ENCODE measurements at regions not wholly inside any gene's neighbourhood (a gene's known extent, or its start where the extent isn't known, plus 50 kb on each side); places are given as distances from the start of the nearest gene placed in this dataset.

DNA sequence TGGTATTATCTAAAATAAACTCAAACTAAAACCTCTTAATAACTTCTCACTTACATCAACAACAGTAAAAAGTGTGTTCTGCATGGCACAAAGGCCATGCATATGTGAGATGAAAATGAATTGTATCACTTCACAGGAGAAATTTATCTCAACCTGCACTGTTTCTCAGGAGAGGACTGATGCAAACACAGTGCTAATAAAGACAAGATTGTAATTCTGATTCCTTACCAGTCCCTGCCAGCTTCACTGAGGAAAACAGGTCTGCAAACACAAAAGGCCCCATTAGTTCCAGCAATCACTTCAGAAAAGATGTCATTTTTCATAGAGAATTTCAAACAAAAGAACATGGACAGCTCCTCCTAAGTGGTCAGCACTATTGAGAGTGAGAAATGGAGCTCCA, 117.3 kb upstream of the PDE4D start:
- H3K18ac ChIP-seq (ENCODE audit: low read depth in 1 of 2, low read length in 2 of 2): no peak overlapping the region
- no peak overlapping the region for H3K23ac ChIP-seq (ENCODE audit: low read length in 2 of 2)
- no peak overlapping the region for H2BK15ac ChIP-seq (ENCODE audit: low read depth, poor library complexity, severe bottlenecking)
- H3K4me3 ChIP-seq (ENCODE audit: insufficient read depth in 1 of 2, low read depth in 1 of 2, low read length in 2 of 2): no peak overlapping the region
- no peak overlapping the region for H4K8ac ChIP-seq (ENCODE audit: low read length)
- H3K27me3 ChIP-seq (ENCODE audit: control insufficient read depth in 1 of 2, insufficient read depth in 1 of 2, low read length in 2 of 2): no peaks in the 10 kb centered on the region
- no peak overlapping the region for H3K4me2 ChIP-seq (ENCODE audit: low read length, poor library complexity, severe bottlenecking)
- H3K36me3 ChIP-seq (ENCODE audit: control insufficient read depth in 1 of 2, insufficient read depth in 2 of 2, low read depth in 1 of 2, low read length in 2 of 2): no peaks in the 10 kb centered on the region
- no peak overlapping the region for H2AK5ac ChIP-seq (ENCODE audit: low read length, severe bottlenecking)
- no peaks in the 10 kb centered on the region for H3K4me1 ChIP-seq (ENCODE audit: control insufficient read depth, insufficient read depth, low read depth, low read length)
- H2AFZ ChIP-seq (ENCODE audit: low read depth, low read length): no peak overlapping the region
- H3K27ac ChIP-seq (ENCODE audit: low read length, poor library complexity, severe bottlenecking): no peak overlapping the region
- no peak overlapping the region for H2BK5ac ChIP-seq (ENCODE audit: low read depth, low read length, poor library complexity, severe bottlenecking)
- H4K91ac ChIP-seq (ENCODE audit: low read length): no peak overlapping the region
- H3K9ac ChIP-seq (ENCODE audit: low read length): no peak overlapping the region
- no peak for DNase-seq
- H3K14ac ChIP-seq (ENCODE audit: low read length in 2 of 2): no peak overlapping the region
- H3K9me3 ChIP-seq (ENCODE audit: control insufficient read depth, low read length): no peaks in the 10 kb centered on the region
- no peaks in the 10 kb centered on the region for H3K79me1 ChIP-seq (replicated peaks; ENCODE audit: low read length, poor library complexity, severe bottlenecking)
- no peak overlapping the region for H2BK120ac ChIP-seq (ENCODE audit: low read depth, low read length)
- H2BK12ac ChIP-seq (ENCODE audit: low read length in 2 of 2): no peak overlapping the region
- no peak overlapping the region for H3K4ac ChIP-seq (ENCODE audit: low read depth in 1 of 2, low read length in 2 of 2)

DNA sequence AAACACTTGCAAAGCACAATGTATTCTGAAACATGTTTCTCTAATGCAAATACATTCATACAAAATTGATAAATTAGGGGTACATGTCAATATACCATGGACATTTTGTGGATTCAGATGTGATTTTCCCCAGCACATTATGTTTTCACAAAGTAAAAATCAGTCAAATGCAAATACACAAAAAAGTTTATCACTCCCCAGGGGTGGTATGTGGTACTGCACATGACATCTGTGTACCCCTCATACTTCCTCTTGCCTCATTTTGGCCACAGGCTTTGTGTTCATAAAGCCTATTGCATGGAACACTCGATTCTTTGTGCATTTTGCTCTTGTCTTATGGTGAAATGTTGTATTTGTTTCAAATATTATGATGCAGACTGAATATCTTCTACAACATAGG, 116.8 kb upstream of the PDE4D start:
- no peak overlapping the region for H4K8ac ChIP-seq (ENCODE audit: low read length)

DNA sequence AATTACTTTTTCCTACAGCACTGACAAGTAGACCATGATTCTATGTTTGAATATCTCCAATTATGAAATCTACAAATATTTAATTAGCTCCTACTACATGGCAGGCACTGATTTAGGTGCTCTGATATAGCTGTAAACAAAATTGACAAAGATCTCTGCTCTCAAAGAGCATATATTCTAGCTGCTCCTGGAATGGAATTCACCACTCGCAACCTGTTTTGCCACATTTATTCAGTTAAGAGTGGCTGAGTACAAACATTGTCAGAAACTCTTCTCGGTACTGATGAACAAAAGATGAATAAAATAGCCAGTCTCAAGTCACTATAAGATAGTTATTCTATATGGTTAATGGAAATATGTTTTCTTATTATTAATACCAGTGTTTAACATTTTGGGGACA, 114.2 kb upstream of the PDE4D start:
- Histone ChIP-seq H2AFZ (ENCODE audit: low read depth, low read length) (no peak overlapping the region), H3K4me1 (ENCODE audit: control insufficient read depth, insufficient read depth, low read depth, low read length) (no peaks in the 10 kb centered on the region), H2BK12ac (ENCODE audit: low read length in 2 of 2) (no peak overlapping the region), H2BK120ac (ENCODE audit: low read depth, low read length) (no peak overlapping the region), H4K8ac (ENCODE audit: low read length) (no peak overlapping the region), H2BK5ac (ENCODE audit: low read depth, low read length, poor library complexity, severe bottlenecking) (no peak overlapping the region), H3K14ac (ENCODE audit: low read length in 2 of 2) (no peak overlapping the region), H3K27ac (ENCODE audit: low read length, poor library complexity, severe bottlenecking) (no peak overlapping the region), H3K4ac (ENCODE audit: low read depth in 1 of 2, low read length in 2 of 2) (no peak overlapping the region), H3K4me3 (ENCODE audit: insufficient read depth in 1 of 2, low read depth in 1 of 2, low read length in 2 of 2) (no peak overlapping the region), H3K9me3 (ENCODE audit: control insufficient read depth, low read length) (peaks cover 3% of the 10 kb centered on the region), H2AK5ac (ENCODE audit: low read length, severe bottlenecking) (no peak overlapping the region), H3K27me3 (ENCODE audit: control insufficient read depth in 1 of 2, insufficient read depth in 1 of 2, low read length in 2 of 2) (no peaks in the 10 kb centered on the region), H3K4me2 (ENCODE audit: low read length, poor library complexity, severe bottlenecking) (no peak overlapping the region), H3K36me3 (ENCODE audit: control insufficient read depth in 1 of 2, insufficient read depth in 2 of 2, low read depth in 1 of 2, low read length in 2 of 2) (no peaks in the 10 kb centered on the region), H3K18ac (ENCODE audit: low read depth in 1 of 2, low read length in 2 of 2) (no peak overlapping the region), H4K91ac (ENCODE audit: low read length) (no peak overlapping the region), H3K23ac (ENCODE audit: low read length in 2 of 2) (no peak overlapping the region), H3K79me1 (replicated peaks; ENCODE audit: low read length, poor library complexity, severe bottlenecking) (no peaks in the 10 kb centered on the region), H3K9ac (ENCODE audit: low read length) (no peak overlapping the region), H2BK15ac (ENCODE audit: low read depth, poor library complexity, severe bottlenecking) (no peak overlapping the region)
- DNase-seq: no peak
- no CpG with 5 or more reads among the region's 2 CpGs for WGBS

More for the DNA sequence above, 116.8 kb upstream of the PDE4D start:
- Histone ChIP-seq H2AFZ (ENCODE audit: low read depth, low read length) (no peak overlapping the region), H3K4me3 (ENCODE audit: insufficient read depth in 1 of 2, low read depth in 1 of 2, low read length in 2 of 2) (no peak overlapping the region), H2AK5ac (ENCODE audit: low read length, severe bottlenecking) (no peak overlapping the region), H3K4me1 (ENCODE audit: control insufficient read depth, insufficient read depth, low read depth, low read length) (no peaks in the 10 kb centered on the region), H3K4me2 (ENCODE audit: low read length, poor library complexity, severe bottlenecking) (no peak overlapping the region), H3K36me3 (ENCODE audit: control insufficient read depth in 1 of 2, insufficient read depth in 2 of 2, low read depth in 1 of 2, low read length in 2 of 2) (no peaks in the 10 kb centered on the region), H3K14ac (ENCODE audit: low read length in 2 of 2) (no peak overlapping the region), H3K27me3 (ENCODE audit: control insufficient read depth in 1 of 2, insufficient read depth in 1 of 2, low read length in 2 of 2) (no peaks in the 10 kb centered on the region), H2BK15ac (ENCODE audit: low read depth, poor library complexity, severe bottlenecking) (no peak overlapping the region), H3K4ac (ENCODE audit: low read depth in 1 of 2, low read length in 2 of 2) (no peak overlapping the region), H3K9me3 (ENCODE audit: control insufficient read depth, low read length) (no peaks in the 10 kb centered on the region), H3K27ac (ENCODE audit: low read length, poor library complexity, severe bottlenecking) (no peak overlapping the region), H2BK12ac (ENCODE audit: low read length in 2 of 2) (no peak overlapping the region), H2BK120ac (ENCODE audit: low read depth, low read length) (no peak overlapping the region), H3K23ac (ENCODE audit: low read length in 2 of 2) (no peak overlapping the region), H3K79me1 (replicated peaks; ENCODE audit: low read length, poor library complexity, severe bottlenecking) (no peaks in the 10 kb centered on the region), H3K9ac (ENCODE audit: low read length) (no peak overlapping the region), H2BK5ac (ENCODE audit: low read depth, low read length, poor library complexity, severe bottlenecking) (no peak overlapping the region), H4K91ac (ENCODE audit: low read length) (no peak overlapping the region), H3K18ac (ENCODE audit: low read depth in 1 of 2, low read length in 2 of 2) (no peak overlapping the region)
- WGBS: no CpG with 5 or more reads among the region's 1 CpG
- DNase-seq: no peak

DNA sequence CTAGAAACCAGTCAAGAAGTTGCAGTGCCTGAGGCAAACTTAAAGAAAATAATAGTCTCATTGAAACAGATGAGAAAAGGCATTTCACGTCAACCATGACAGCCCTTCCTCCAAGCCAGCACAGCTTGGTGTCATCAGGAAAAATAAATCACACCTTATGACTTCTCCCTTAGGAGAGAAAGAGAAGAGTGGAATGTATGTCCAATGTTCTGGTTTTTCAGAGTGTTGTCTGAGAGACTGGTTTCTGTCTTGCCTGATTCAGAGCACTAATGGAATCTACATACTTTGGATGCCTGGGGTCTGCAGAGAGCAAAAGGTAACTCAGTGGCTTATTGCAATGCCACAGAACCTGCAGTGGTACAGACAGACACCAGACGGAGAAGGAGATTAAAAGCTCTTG, 105.5 kb upstream of the PDE4D start:
- Histone ChIP-seq H3K36me3 (ENCODE audit: control insufficient read depth in 1 of 2, insufficient read depth in 2 of 2, low read depth in 1 of 2, low read length in 2 of 2) (no peaks in the 10 kb centered on the region), H4K8ac (ENCODE audit: low read length) (no peak overlapping the region), H3K4me1 (ENCODE audit: control insufficient read depth, insufficient read depth, low read depth, low read length) (no peaks in the 10 kb centered on the region), H3K14ac (ENCODE audit: low read length in 2 of 2) (no peak overlapping the region), H3K27me3 (ENCODE audit: control insufficient read depth in 1 of 2, insufficient read depth in 1 of 2, low read length in 2 of 2) (no peaks in the 10 kb centered on the region), H3K4me2 (ENCODE audit: low read length, poor library complexity, severe bottlenecking) (no peak overlapping the region), H3K4ac (ENCODE audit: low read depth in 1 of 2, low read length in 2 of 2) (no peak overlapping the region), H3K9me3 (ENCODE audit: control insufficient read depth, low read length) (peaks cover 3% of the 10 kb centered on the region), H4K91ac (ENCODE audit: low read length) (no peak overlapping the region), H3K18ac (ENCODE audit: low read depth in 1 of 2, low read length in 2 of 2) (no peak overlapping the region), H3K23ac (ENCODE audit: low read length in 2 of 2) (no peak overlapping the region), H2BK15ac (ENCODE audit: low read depth, poor library complexity, severe bottlenecking) (no peak overlapping the region), H2BK12ac (ENCODE audit: low read length in 2 of 2) (no peak overlapping the region), H2BK5ac (ENCODE audit: low read depth, low read length, poor library complexity, severe bottlenecking) (no peak overlapping the region), H2AFZ (ENCODE audit: low read depth, low read length) (no peak overlapping the region), H3K9ac (ENCODE audit: low read length) (no peak overlapping the region), H3K4me3 (ENCODE audit: insufficient read depth in 1 of 2, low read depth in 1 of 2, low read length in 2 of 2) (no peak overlapping the region), H3K27ac (ENCODE audit: low read length, poor library complexity, severe bottlenecking) (peak overlapping the region; percentile 46), H3K79me1 (replicated peaks; ENCODE audit: low read length, poor library complexity, severe bottlenecking) (no peaks in the 10 kb centered on the region), H2BK120ac (ENCODE audit: low read depth, low read length) (no peak overlapping the region), H2AK5ac (ENCODE audit: low read length, severe bottlenecking) (no peak overlapping the region)
- DNase-seq: peak; percentile 63
- WGBS: 11% methylated on average over 1 of the region's 2 CpGs
